GM12874 (cell line): ENCODE measurements at regions not wholly inside any gene's neighbourhood (a gene's known extent, or its start where the extent isn't known, plus 50 kb on each side); places are given as distances from the start of the nearest gene placed in this dataset.

Experiments used
- CTCF ChIP-seq: IDR thresholded peaks from 2 replicates; pipeline ENCODE4 v1.5.1; 2011; ENCODE audit warnings: low read depth, mild to moderate bottlenecking, control low read depth, low read length, moderate library complexity; ENCODE audit not compliant: insufficient read depth

DNA sequence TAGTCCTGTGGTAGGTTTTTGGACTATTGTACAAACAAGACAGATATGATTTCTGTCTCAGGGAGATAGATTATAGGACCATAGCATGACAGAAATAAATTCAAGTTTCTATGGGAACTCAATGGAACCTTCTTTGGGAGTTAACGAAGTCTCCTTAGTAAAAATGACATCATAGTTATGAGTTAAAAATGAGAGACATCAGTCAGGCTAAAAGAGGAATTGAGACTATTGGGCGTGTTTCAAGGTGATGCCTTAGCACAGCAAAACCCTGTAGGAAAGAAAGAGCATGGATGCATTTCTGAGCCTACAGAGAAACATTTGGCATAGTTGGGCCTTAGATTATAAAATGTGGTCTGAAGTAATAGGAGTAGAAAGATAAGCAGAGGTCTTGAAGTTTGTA lies 1909.1 kb upstream of the PCDH7 start:
- TF ChIP-seq CTCF, result no peak

GRCh38 chr4:28822163-28822562 lies 1898.0 kb upstream of the PCDH7 start:
- no peak for TF ChIP-seq CTCF

GRCh38 chr4:28827866-28828265 lies 1892.3 kb upstream of the PCDH7 start:
- TF ChIP-seq CTCF, result no peak

- no peak for TF ChIP-seq CTCF
Measured at GRCh38 chr4:28831867-28832266, 1888.3 kb upstream of the PCDH7 start.

- TF ChIP-seq CTCF, result no peak
Measured at GRCh38 chr4:28832444-28832843, 1887.7 kb upstream of the PCDH7 start.

DNA sequence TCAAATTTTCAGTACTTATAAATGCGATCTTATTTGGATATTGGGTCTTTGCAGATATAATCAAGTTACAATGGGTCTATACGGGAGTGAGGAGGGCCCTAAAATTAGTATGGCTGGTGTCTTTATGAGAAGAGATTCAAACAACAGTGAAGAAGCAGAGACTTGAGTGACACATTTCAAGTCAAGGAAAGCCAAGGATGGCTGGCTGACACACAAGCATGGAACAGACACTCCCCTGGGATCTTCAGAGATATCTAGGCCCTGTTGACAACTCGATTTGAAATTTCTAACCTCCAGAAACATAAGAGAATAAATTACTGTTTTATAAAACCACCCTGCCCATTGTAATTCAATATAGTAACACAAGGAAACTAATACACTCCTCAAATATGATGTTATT lies 1886.0 kb upstream of the PCDH7 start:
- TF ChIP-seq CTCF, result no peak

DNA sequence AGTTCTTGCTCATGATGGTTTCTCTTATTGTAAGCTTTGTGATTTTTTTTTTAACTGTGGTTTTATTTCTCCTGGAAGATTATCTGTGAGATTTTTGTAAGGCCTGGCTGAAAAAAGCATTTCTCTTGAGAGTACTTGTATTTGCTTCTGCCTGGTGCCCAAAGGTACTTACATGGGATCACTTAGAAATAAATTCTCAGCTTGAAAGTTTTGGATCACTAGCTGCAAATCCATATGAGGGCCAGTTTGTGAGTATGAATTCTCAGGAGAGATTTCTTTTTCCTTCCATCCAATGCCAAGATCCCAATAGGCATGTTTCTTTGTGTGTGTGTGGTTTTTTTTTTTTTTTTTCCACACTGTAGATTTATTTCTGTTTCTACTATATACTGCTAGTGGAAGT lies 1884.7 kb upstream of the PCDH7 start:
- no peak for TF ChIP-seq CTCF

DNA sequence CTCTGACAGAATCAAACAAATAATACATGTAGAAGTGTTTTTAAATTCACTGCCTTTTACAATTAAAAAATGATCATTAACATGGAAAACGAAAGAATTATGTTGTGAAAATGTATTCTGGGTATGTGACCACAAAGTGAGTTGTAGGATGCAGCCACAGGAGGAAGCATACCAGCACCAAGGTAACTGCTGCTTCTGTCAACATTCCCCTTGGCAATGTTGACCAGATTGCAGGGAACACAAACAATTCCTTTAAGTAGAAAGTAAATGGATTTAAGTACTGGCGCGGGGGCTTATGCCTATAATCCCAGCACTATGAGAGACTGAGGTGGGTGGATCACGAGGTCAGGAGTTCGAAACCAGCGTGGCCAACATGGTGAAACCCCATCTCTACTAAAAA lies 1877.9 kb upstream of the PCDH7 start:
- no peak for TF ChIP-seq CTCF
